ENCODE measurements at regions not wholly inside any gene's neighbourhood (a gene's known extent, or its start where the extent isn't known, plus 50 kb on each side); places are given as distances from the start of the nearest gene placed in this dataset.
"Not testable (repeated sequence)": the region's sequence is repeated elsewhere in the genome, so short reads cannot be mapped to it uniquely, and the experiment has no call there.

- no peak for DNase-seq
These were observed 251.5 kb downstream of the RMST start for GRCh38 chr12:97714107-97714563.

GRCh38 chr12:97716356-97716755 is 253.8 kb downstream of the RMST start:
- no peak for DNase-seq

GRCh38 chr12:97723801-97724200 is 261.2 kb downstream of the RMST start:
- not testable (repeated sequence) for DNase-seq

GRCh38 chr12:97745406-97746101 is 282.9 kb downstream of the RMST start:
- no peak for DNase-seq

- no peak for DNase-seq
These were observed 285.7 kb downstream of the RMST start for GRCh38 chr12:97748298-97748697.

- no peak for DNase-seq
These were observed 289.1 kb downstream of the RMST start for GRCh38 chr12:97751704-97752103.

- DNase-seq = no peak
These were observed 289.5 kb downstream of the RMST start for GRCh38 chr12:97752129-97752528.

GRCh38 chr12:97753332-97753731 is 290.7 kb downstream of the RMST start:
- DNase-seq = no peak

- no peak for DNase-seq
These were observed 291.7 kb downstream of the RMST start for GRCh38 chr12:97754306-97754705.

GRCh38 chr12:97756066-97756666 is 293.6 kb downstream of the RMST start:
- no peak for DNase-seq

- DNase-seq = no peak
These were observed 294.1 kb downstream of the RMST start for GRCh38 chr12:97756741-97757140.

GRCh38 chr12:97757481-97758193 is 295.0 kb downstream of the RMST start:
- DNase-seq = no peak

- no peak for DNase-seq
These were observed 295.5 kb downstream of the RMST start for GRCh38 chr12:97758194-97758501.

- no peak for DNase-seq
These were observed 296.0 kb downstream of the RMST start for GRCh38 chr12:97758586-97758985.

- no peak for DNase-seq
These were observed 298.0 kb downstream of the RMST start for GRCh38 chr12:97760601-97761000.

GRCh38 chr12:97763113-97763512 is 300.5 kb downstream of the RMST start:
- no peak for DNase-seq

GRCh38 chr12:97764700-97765099 is 302.1 kb downstream of the RMST start:
- no peak for DNase-seq

- no peak for DNase-seq
These were observed 304.7 kb downstream of the RMST start for GRCh38 chr12:97767347-97767746.

GRCh38 chr12:97778111-97778510 is 315.5 kb downstream of the RMST start:
- DNase-seq = no peak

GRCh38 chr12:97781342-97781741 is 318.7 kb downstream of the RMST start:
- no peak for DNase-seq

- no peak for DNase-seq
These were observed 322.3 kb downstream of the RMST start for GRCh38 chr12:97784904-97785303.

GRCh38 chr12:97790281-97790680 is 327.7 kb downstream of the RMST start:
- no peak for DNase-seq

- DNase-seq = no peak
These were observed 334.9 kb downstream of the RMST start for GRCh38 chr12:97797473-97797872.

- no peak for DNase-seq
These were observed 338.0 kb downstream of the RMST start for GRCh38 chr12:97800561-97800960.
